AG09309 (cell line): ENCODE measurements at regions not wholly inside any gene's neighbourhood (a gene's known extent, or its start where the extent isn't known, plus 50 kb on each side); places are given as distances from the start of the nearest gene placed in this dataset.
A peak's percentile ranks its signal among the peaks of the same experiment; 100 is the strongest.

Experiments
- DNase-seq: peaks from one replicate; pipeline ENCODE4 v3.0.0-alpha.2; 2010; ENCODE audit warnings: low read depth
- H3K4me3 ChIP-seq: 2 replicates; pipeline ENCODE4 v1.5.1; 2011; ENCODE audit warnings: mild to moderate bottlenecking, low read depth, low read length, moderate library complexity; ENCODE audit not compliant: control insufficient read depth
- CTCF ChIP-seq: IDR thresholded peaks from 2 replicates; pipeline ENCODE4 v1.5.1; 2011; ENCODE audit warnings: mild to moderate bottlenecking, low read depth, low read length, inconsistent platforms; ENCODE audit not compliant: insufficient read depth, control insufficient read depth; ENCODE audit errors: missing control alignments

- DNase-seq, result no peak
- no peak overlapping the region for H3K4me3 ChIP-seq
- no peak for TF ChIP-seq CTCF
Observed at GRCh38 chr18:21991886-21992285, 177.5 kb upstream of the GATA6 start.

- no peak for TF ChIP-seq CTCF
- H3K4me3 ChIP-seq, result no peak overlapping the region
- no peak for DNase-seq
Observed at GRCh38 chr18:21996351-21996826, 173.0 kb upstream of the GATA6 start.

GRCh38 chr18:21997207-21998143 lies 171.9 kb upstream of the GATA6 start:
- TF ChIP-seq CTCF, result peak; percentile 81
- no peak overlapping the region for H3K4me3 ChIP-seq
- DNase-seq, result no peak

- DNase-seq, result no peak
- no peak overlapping the region for H3K4me3 ChIP-seq
- TF ChIP-seq CTCF, result no peak
Observed at GRCh38 chr18:21998486-21998885, 170.9 kb upstream of the GATA6 start.

GRCh38 chr18:22001912-22002487 lies 167.4 kb upstream of the GATA6 start:
- no peak overlapping the region for H3K4me3 ChIP-seq
- no peak for TF ChIP-seq CTCF
- DNase-seq, result no peak

- DNase-seq, result no peak
Observed at GRCh38 chr18:22005191-22005841, 164.1 kb upstream of the GATA6 start.

More at GRCh38 chr18:22005191-22005841, 164.1 kb upstream of the GATA6 start:
- H3K4me3 ChIP-seq, result no peak overlapping the region
- no peak for TF ChIP-seq CTCF
